HG03103 (cell line): ENCODE measurements at regions not wholly inside any gene's neighbourhood (a gene's known extent, or its start where the extent isn't known, plus 50 kb on each side); places are given as distances from the start of the nearest gene placed in this dataset.

Experiments used
- ATAC-seq: cut with Tn5 transposase; IDR thresholded peaks from one replicate; pipeline ENCODE4 v1.9.1; 2021; ENCODE audit warnings: low read depth; ENCODE audit not compliant: unreplicated experiment

- ATAC-seq = no peak
These were observed 140.5 kb downstream of the IFI44 start for GRCh38 chr1:78790174-78790573.

- ATAC-seq = no peak
These were observed 143.1 kb downstream of the IFI44 start for GRCh38 chr1:78792756-78793155.

- ATAC-seq = no peak
These were observed 147.6 kb downstream of the IFI44 start for GRCh38 chr1:78797108-78797781.

- ATAC-seq = no peak
These were observed 150.3 kb downstream of the IFI44 start for GRCh38 chr1:78799926-78800325.

- no peak for ATAC-seq
These were observed 164.5 kb downstream of the IFI44 start for GRCh38 chr1:78814176-78814575.

GRCh38 chr1:78825561-78825960 lies 175.9 kb downstream of the IFI44 start:
- ATAC-seq = no peak

GRCh38 chr1:78829644-78830043 lies 176.9 kb downstream of the ADGRL4 start:
- no peak for ATAC-seq

GRCh38 chr1:78830321-78830720 lies 176.2 kb downstream of the ADGRL4 start:
- ATAC-seq = no peak

- no peak for ATAC-seq
These were observed 174.7 kb downstream of the ADGRL4 start for GRCh38 chr1:78831731-78832360.

GRCh38 chr1:78833491-78833890 lies 173.0 kb downstream of the ADGRL4 start:
- no peak for ATAC-seq

GRCh38 chr1:78834201-78834741 lies 172.3 kb downstream of the ADGRL4 start:
- ATAC-seq = no peak

GRCh38 chr1:78836726-78837125 lies 169.8 kb downstream of the ADGRL4 start:
- ATAC-seq = no peak

- no peak for ATAC-seq
These were observed 166.7 kb downstream of the ADGRL4 start for GRCh38 chr1:78839704-78840277.
